Endothelial cell of umbilical vein (primary cell): ENCODE measurements at regions not wholly inside any gene's neighbourhood (a gene's known extent, or its start where the extent isn't known, plus 50 kb on each side); places are given as distances from the start of the nearest gene placed in this dataset.

Experiments
- BruUV-seq: library from RNA; stranded (reverse); fragments of 400-500 nt; replicated peaks from 2 replicates; lab custom pipeline; 2021; lab: Mats Ljungman, UMichigan
- CTCF ChIA-PET: fragments of 300-600, 350-600 bp; sonication (Branson Sonifier 250); formaldehyde crosslinking; loops from one replicate; lab custom pipeline; 2021; ENCODE audit warnings: antibody characterized with exemption, inconsistent platforms; lab: Charles Lee
- POLR2A ChIA-PET: fragments of 300-600, 350-600 bp; sonication (Branson Sonifier 250); formaldehyde crosslinking; loops from one replicate; lab custom pipeline; 2021; ENCODE audit warnings: antibody characterized with exemption, inconsistent platforms; lab: Charles Lee
- DNase-seq: peaks from one replicate; pipeline ENCODE4 v3.0.0-alpha.2; 2011; ENCODE audit warnings: low read depth, low spot score
- FAIRE-seq: peaks from 2 replicates; lab custom pipeline; 2011; peaks lifted over from hg19 to GRCh38; lab: Jason Lieb, UNC
- H2AFZ ChIP-seq: 2 replicates; pipeline ENCODE4 v1.6.0; 2012; ENCODE audit warnings: low read depth, low read length, control low read depth, inconsistent platforms
- H3K27ac ChIP-seq: 2 replicates; pipeline ENCODE4 v1.5.1; 2011; ENCODE audit warnings: low read depth, mild to moderate bottlenecking, control low read depth, low read length, moderate library complexity; ENCODE audit not compliant: insufficient read depth
- H3K27me3 ChIP-seq, 2 experiments: 2 replicates each; pipeline versions ENCODE4 v1.6.0 to v1.6.1; 2011; ENCODE audit warnings: low read length in 2 of 2, mixed read lengths in 1 of 2; ENCODE audit not compliant: control insufficient read depth in 2 of 2, insufficient read depth in 2 of 2
- H3K36me3 ChIP-seq, 2 experiments: 2 replicates in 1 of 2; 3 replicates in 1 of 2; pipeline ENCODE4 v1.5.1; 2011; ENCODE audit warnings: low read length in 2 of 2, mild to moderate bottlenecking in 1 of 2, moderate library complexity in 1 of 2; ENCODE audit not compliant: control insufficient read depth in 2 of 2, insufficient read depth in 2 of 2; ENCODE audit errors: extremely low read depth in 1 of 2
- H3K4me1 ChIP-seq: 3 replicates; pipeline ENCODE4 v1.5.1; 2011; ENCODE audit warnings: mild to moderate bottlenecking, low read length; ENCODE audit not compliant: control insufficient read depth, insufficient read depth; ENCODE audit errors: extremely low read depth
- H3K4me2 ChIP-seq: 2 replicates; pipeline ENCODE4 v1.6.1; 2011; ENCODE audit warnings: low read length, control low read depth, mixed read lengths; ENCODE audit not compliant: insufficient read depth
- H3K4me3 ChIP-seq, 3 experiments: fragments of 200-600 bp in 1 of 3; sonication (generic), shearing (Covaris generic) in 1 of 3; replicated peaks in 1 of 3; 2 replicates each; pipeline ENCODE4 v1.5.1; 2011 to 2016; ENCODE audit warnings: control low read depth in 3 of 3, low read length in 3 of 3, mild to moderate bottlenecking in 2 of 3, inconsistent platforms in 1 of 3, low read depth in 1 of 3, moderate library complexity in 1 of 3; ENCODE audit not compliant: insufficient read depth in 1 of 3
- H3K79me2 ChIP-seq: 2 replicates; pipeline ENCODE4 v1.6.0; 2012; ENCODE audit warnings: low read length, inconsistent platforms; ENCODE audit not compliant: control insufficient read depth, insufficient read depth
- H3K9ac ChIP-seq: replicated peaks from 2 replicates; pipeline ENCODE3; 2011; ENCODE audit warnings: low read length, control low read depth; ENCODE audit not compliant: insufficient read depth; ENCODE audit errors: extremely low read depth
- H3K9me1 ChIP-seq: replicated peaks from 3 replicates; pipeline ENCODE4 v1.6.0; 2011; ENCODE audit warnings: mild to moderate bottlenecking, low read length; ENCODE audit not compliant: control insufficient read depth, insufficient read depth; ENCODE audit errors: extremely low read depth
- H3K9me3 ChIP-seq: replicated peaks from 2 replicates; pipeline ENCODE4 v1.5.1; 2012; ENCODE audit warnings: low read length, inconsistent platforms; ENCODE audit not compliant: control insufficient read depth, insufficient read depth
- H4K20me1 ChIP-seq: replicated peaks from 2 replicates; pipeline ENCODE3; 2011; ENCODE audit warnings: mild to moderate bottlenecking, low read length; ENCODE audit not compliant: control insufficient read depth, insufficient read depth; ENCODE audit errors: extremely low read depth
- CTCF ChIP-seq, 2 donors: IDR thresholded peaks; 1 replicate in 1 of 2; 2 replicates in 1 of 2; pipeline ENCODE4 v1.5.1; 2011; ENCODE audit warnings: low read length in 2 of 2, mild to moderate bottlenecking in 2 of 2, moderate library complexity in 2 of 2, control low read depth in 1 of 2, inconsistent platforms in 1 of 2, low read depth in 1 of 2; ENCODE audit not compliant: insufficient read depth in 1 of 2; ENCODE audit errors: extremely low read depth in 1 of 2
- EZH2 ChIP-seq: IDR thresholded peaks from 2 replicates; pipeline ENCODE4 v1.6.1; 2012; ENCODE audit warnings: borderline replicate concordance, low read depth, mild to moderate bottlenecking, moderate library complexity, low read length, inconsistent platforms; ENCODE audit not compliant: severe bottlenecking
- FOS ChIP-seq: IDR thresholded peaks from 2 replicates; pipeline ENCODE4 v1.6.1; 2011; ENCODE audit warnings: mild to moderate bottlenecking, low read length, moderate library complexity, borderline replicate concordance; ENCODE audit not compliant: insufficient read depth
- GATA2 ChIP-seq: IDR thresholded peaks from 2 replicates; pipeline ENCODE4 v1.7.0; 2011; ENCODE audit warnings: low read depth, mild to moderate bottlenecking, moderate library complexity, mixed read lengths, low read length; ENCODE audit not compliant: insufficient read length, insufficient read depth
- JUN ChIP-seq: IDR thresholded peaks from 2 replicates; pipeline ENCODE4 v1.6.1; 2011; ENCODE audit warnings: borderline replicate concordance, low read depth; ENCODE audit not compliant: insufficient read length, insufficient read depth
- MAX ChIP-seq: IDR thresholded peaks from 2 replicates; pipeline ENCODE4 v1.6.1; 2011; ENCODE audit not compliant: insufficient read depth, insufficient read length
- MYC ChIP-seq: IDR thresholded peaks from one replicate; pipeline ENCODE4 v1.6.1; 2011; ENCODE audit warnings: mild to moderate bottlenecking, low read depth, low read length
- POLR2A ChIP-seq: IDR thresholded peaks from 2 replicates; pipeline ENCODE4 v1.6.1; 2012; ENCODE audit warnings: low read depth, mild to moderate bottlenecking, control low read depth, low read length
- POLR2AphosphoS5 ChIP-seq: IDR thresholded peaks from 2 replicates; pipeline ENCODE4 v1.6.1; 2012; ENCODE audit warnings: low read depth, mild to moderate bottlenecking, control low read depth, low read length, moderate library complexity; ENCODE audit not compliant: insufficient read depth
- dilution Hi-C: fragments of 300-500 bp; cut with MboI; formaldehyde crosslinking; loops from one replicate; pipeline ENCODE4 v1.15.0; 2019; ENCODE audit warnings: low sequenced_read_pairs; ENCODE audit not compliant: extremely low pct_ligation_motif_present
- intact Hi-C: fragments of 100-400 bp; cut with micrococcal nuclease; formaldehyde crosslinking; loops from one replicate; pipeline ENCODE4 v1.10.0; 2022

DNA sequence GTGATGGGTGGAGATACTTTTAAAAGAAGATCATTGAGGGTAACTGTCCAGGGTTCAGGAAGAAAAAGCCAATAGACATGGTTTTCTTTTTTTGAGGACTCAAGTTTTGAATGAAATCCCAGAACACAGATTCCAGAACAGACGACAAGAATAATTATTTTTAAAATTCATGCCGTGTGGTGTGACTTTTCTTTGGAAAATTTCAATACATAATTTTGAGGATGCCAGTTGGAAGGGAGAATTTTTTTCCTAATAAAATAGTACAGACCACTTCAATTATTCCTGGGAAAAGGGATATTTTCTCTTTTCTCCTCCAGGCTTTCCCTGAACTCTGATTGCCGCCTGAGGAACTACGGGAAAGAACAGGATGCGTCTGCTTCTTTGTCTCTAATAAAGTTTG is 951.4 kb downstream of the KCNMA1 start:
- Histone ChIP-seq H3K9me1 (no peaks in the 10 kb centered on the region), H3K4me2 (no peak overlapping the region), H2AFZ (no peak overlapping the region), H3K79me2 (no peaks in the 10 kb centered on the region), H3K9ac (no peak overlapping the region), H4K20me1 (no peaks in the 10 kb centered on the region), H3K4me3 (no peak overlapping the region), H3K9me3 (no peaks in the 10 kb centered on the region), H3K4me1 (no peaks in the 10 kb centered on the region), H3K27ac (no peak overlapping the region), H3K27me3 (no peaks in the 10 kb centered on the region), H3K36me3 (no peaks in the 10 kb centered on the region)
- FAIRE-seq (no peak), DNase-seq (no peak)
- no peak for TF ChIP-seq FOS
- no peak for TF ChIP-seq GATA2
- no peak for TF ChIP-seq POLR2A
- no peak for TF ChIP-seq EZH2
- no peak for TF ChIP-seq MYC
- TF ChIP-seq JUN, result no peak
- TF ChIP-seq POLR2AphosphoS5, result no peak
- TF ChIP-seq MAX, result no peak
- no peak for TF ChIP-seq CTCF (IDR thresholded peaks at IDR 0.05; ENCODE audit: extremely low read depth in 1 of 2, insufficient read depth in 1 of 2, low read depth in 1 of 2, low read length in 2 of 2)
- dilution Hi-C loops (no loop called here), intact Hi-C loops (no loop called here)
- BruUV-seq, result no TSS peak
- POLR2A ChIA-PET, result no interaction called here
- CTCF ChIA-PET, result no interaction called here
